GM21529 (cell line): ENCODE measurements at regions not wholly inside any gene's neighbourhood (a gene's known extent, or its start where the extent isn't known, plus 50 kb on each side); places are given as distances from the start of the nearest gene placed in this dataset.
"Not testable (repeated sequence)": the region's sequence is repeated elsewhere in the genome, so short reads cannot be mapped to it uniquely, and the experiment has no call there.

Experiments used
- ATAC-seq: cut with Tn5 transposase; IDR thresholded peaks from one replicate; pipeline ENCODE4 v1.9.1; 2021; ENCODE audit not compliant: unreplicated experiment

DNA sequence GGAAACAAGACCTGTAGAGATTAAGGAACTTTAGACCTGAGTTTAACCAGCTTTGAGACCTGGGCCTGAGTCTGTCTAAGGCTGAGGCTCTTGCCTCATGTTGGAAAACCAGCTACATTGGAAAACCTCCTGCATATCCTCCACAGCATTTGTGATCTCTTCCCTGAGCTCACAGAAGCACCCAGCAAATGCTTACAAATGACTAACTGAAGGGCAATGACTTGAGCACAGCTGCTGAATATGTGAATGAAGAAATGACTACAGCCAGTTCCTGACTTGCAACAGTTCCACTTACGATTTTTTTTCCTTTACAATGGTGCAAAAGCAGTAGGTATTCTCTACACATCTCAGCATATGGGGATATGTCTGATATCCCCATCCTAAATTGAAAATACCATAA is 112.4 kb upstream of the RREB1 start:
- no peak for ATAC-seq

DNA sequence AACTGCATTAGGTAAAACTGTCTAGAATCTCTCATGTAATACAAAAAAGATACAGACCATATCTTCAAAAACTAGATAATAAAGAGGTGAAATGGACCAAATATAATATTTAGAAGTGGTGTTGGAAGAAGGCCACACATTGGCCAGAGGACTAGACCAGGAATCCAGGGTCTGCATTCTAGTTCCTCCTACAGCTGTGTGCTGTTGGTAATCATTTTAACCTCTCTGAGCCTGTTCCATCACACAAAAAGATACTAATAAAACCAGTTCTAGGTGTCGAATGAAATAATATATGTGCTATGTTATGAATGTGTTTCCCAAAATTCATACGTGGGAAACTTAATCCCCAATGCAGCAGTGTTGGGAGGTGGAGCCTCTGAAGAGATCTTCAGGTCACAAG is 111.6 kb upstream of the RREB1 start:
- no peak for ATAC-seq

DNA sequence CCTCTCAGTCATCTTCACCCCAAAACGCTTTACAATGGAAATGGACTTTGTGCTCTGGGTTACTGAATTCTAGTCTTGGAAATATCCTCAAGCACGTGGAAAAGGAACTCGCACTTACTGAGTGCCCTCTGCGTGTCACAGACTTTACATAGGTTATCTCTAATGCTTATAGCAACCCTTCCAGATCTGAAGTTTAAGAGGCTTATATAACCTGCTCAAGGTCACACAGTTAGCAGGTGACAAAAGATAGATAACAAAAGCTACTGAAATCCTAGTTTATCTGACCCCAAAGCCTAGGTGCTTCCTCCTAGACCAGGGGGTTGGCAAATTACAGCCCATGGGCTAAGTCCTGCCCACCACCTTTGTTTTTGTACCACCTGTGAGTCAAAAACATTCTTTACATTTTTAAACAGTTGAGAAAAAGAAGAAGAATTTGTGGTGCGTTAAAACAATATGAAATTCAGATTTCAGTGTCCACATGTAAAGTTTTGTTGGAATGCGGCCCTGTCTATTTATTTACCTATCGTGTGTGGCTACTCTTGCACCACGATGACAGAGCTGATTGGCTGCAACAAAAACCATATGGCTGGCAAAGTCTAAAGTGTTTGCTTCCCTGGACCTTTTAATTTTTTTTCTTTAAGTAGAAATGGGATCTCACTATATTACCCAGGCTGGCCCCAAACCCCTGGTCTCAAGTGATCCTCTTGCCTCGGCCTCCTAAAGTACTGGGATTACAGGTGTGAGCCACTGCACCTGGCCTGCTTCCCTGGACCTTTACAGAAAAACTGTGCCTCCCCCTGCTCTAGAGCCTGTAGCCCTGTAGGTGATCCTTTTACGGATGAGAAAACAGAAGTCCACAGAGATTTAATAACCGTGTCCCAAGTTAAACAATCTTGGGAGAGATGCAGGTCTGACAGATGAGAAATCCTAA is 110.2 kb upstream of the RREB1 start:
- no peak for ATAC-seq

DNA sequence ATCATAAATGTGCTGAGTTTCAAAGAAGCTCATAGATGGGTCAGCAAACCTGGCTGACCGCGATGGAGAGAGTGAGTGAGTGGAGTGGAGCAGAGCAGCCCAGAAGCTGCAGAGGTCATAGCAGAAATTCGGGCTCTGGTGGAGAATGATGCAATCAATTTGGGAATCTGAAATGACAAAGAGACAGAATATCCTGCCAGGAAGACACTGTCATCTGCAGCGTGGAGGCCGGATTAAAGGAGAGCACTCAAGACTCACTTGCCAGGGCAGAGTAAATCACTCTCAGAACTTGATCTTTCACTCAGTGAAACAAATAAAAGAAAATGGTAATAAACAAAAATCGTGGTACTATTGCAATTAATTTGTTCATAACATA is 109.6 kb upstream of the RREB1 start:
- ATAC-seq, result no peak

DNA sequence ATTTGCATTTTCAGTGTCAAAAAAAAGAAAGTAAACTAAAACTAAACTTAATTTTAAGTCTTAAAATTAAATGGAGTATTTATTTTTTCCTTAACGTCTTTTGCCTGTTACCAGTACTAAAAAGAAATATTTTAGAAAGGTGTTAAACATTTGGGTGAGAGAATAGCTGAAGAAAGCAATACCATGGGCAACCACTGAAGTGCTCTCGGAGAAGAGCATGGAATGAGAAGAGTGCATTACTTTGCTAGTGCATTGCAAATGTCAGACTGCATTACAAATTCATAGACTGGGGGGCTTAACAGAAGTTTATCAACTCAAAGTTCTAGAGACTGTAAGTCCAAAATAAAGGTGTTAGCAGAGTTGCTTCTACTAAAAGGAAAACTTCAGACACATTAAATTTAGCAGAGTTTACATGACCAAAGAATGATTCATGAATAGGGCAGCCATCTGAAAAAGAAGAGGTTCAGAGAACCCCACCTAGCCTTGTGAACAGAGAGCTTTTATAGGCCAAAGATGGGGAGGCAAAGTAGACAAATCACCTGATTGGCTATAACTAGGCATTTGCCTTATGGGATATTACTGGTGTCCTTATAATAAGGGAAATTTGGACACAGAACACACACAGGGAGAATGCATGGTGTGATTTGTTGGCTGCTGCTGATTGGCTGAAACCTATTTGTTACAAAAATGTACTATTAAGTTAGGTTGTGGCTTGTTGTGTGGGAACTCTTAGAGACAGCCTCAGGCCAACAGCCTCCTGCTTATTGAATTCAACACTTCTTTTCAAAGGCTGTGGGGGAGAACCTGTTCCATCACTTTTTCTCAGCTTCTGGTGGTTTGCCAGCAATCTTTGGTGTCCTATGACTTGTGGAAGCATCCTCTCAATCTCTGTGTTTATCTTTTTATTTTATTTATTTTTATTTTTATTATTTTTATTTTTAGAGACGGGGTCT is 106.7 kb upstream of the RREB1 start:
- no peak for ATAC-seq

DNA sequence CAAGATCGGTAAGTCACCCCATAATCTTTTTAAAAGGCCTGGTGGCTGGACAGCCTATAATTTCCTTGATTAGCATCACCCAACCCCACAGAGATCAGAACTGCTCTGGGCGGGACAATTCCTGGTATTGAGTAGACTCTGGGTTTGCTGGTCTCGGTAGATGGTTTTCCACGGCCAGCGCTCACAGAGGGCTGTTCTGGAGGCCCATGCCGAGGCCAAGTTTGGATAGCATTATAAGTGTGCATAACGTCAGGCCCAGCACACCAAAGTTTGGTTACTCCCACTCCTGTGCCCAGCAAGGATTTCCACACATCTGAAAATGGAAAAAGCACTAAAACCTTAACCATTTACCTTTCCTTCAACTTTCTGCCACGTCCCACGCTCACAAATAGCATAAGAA is 104.7 kb upstream of the RREB1 start:
- no peak for ATAC-seq

DNA sequence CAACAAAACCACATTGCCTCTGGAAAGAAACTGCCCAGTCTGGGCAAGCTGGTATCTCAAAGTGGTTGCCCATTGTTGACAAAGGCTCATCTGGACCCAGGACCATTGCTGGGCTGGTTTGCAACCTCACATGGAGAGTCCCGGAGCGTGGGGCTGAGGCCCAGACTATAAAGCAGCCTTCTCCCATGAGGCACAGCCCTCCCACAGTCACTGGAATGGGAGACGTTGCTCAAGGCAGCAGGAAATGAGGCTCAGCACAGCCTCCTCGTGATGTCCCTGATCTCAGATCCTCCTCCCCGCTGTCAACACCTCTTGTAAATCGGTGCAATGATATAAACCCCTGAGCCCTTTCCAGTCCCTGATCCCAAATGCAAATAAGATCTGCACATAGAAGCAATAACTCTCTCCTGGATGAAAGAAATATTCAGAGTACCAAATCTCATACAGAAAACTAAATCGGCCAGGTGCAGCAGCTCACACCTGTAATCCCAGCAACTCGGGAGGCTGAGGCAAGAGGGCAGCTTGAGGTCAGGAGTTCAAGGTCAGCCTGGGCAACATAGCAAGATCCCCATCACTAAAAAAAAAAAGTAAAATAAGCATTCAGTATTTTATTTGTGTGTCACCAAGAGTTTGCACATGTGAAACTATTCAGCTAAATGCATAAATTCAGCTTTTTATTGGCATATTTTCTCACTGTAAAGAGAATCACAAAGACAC is 103.0 kb upstream of the RREB1 start:
- ATAC-seq, result no peak

DNA sequence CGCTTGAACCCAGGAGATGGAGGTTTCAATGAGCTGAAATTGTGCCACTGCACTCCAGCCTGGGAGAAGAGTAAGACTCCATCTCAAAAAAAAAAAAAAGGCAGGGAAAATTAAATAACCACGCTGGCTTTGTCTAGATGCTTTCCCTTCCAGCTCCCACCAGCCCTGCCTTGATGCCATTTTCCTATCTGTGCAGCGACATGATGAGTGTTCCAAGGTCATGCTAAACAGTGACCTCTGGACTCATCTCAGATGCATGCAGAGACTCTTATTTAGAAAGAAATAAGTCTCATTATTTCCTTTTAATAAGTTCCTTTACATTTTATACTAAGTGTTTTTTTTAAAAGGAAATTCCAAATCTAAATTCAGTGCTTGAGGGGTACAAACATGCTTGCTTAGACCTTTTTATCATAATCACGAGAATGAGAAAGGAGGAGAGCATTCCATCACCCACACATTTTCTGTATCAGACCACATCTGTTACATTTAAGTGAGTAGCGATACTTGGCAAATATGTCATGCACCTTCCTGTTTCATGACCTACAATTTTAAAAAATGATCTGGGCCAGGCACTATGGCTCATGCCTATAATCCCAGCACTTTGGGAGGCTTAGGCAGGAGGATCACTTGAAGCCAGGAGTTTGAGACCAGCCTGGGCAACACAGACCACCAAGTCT is 101.1 kb upstream of the RREB1 start:
- ATAC-seq, result no peak

DNA sequence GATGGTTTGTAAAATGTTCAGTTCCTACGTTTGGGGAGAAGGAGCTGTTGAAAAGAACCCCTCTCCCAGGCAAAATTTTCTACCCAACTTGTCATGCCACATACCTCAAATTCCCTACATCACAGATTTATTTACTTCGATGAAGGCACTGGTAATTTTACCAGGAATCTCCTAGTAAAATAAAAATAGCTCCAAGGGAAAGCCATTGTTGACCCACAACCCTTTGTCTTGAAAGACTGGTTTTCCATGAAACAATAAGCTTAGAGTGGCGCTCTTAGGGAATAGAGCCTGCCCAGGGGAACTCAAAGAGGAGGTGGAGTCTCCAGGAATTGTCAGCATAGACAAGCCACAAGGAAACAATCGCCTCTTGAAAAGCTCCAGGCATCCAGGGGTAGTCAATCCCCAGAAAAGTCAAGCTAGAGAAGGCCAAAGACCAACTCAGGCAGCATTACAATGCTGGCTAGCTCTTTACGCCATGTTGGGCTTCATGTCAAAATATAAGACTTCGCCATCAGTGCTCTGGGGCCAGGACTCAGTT is 99.2 kb upstream of the RREB1 start:
- no peak for ATAC-seq

DNA sequence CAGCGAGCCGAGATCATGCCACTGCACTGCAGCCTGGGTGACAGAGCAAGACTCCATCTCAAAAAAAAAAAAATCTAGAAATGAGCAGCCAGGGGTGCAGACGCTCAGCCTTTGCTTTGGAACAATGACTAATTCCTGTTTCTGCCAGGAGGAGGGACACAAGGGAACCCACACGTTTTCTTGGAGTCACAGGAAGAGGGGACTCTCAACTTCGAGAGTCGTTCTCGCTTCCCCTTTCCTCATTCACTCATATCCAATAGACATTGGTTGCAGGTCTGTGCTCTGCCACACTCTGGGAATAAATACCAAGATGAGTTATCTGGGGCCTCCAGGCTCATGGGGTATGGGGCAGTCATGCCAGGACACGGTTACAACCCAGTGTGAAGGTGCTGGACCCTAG is 91.5 kb upstream of the RREB1 start:
- no peak for ATAC-seq

DNA sequence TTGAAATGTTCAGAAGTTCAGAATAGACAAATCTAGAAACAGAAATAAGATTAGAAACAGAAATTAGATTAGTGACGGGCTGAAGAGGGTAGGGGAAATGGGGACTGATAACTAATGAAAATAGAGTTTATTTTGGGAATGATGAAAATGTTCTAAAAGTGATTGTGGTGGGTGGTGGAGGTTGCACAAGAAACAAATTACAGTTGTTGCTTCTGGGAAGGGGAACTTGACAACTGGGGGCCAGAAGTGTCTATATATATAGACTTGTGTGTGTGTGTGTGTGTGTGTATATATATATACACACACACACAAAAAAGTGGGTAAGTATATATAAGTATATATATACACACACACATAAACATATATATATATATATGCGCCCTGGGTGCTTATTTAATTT is 86.5 kb upstream of the RREB1 start:
- ATAC-seq, result no peak

DNA sequence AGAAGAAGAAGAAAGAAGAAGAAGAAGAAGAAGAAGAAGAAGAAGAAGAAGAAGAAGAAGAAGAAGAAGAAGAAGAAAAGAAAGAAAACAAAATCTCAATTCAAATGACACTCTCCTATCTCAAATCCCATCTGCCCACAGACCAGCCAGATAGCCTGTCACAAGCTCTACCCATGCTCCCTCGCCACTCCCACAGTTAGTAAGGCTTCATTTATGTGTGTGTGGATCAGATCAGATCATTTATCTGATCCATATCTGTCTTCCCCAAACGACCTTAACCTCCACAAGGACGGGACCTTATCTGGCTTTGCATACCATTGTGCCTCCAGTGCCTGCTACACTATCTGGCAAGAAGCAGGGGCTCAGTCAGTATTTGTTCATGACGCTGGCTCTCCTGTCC is 81.9 kb upstream of the RREB1 start:
- no peak for ATAC-seq

DNA sequence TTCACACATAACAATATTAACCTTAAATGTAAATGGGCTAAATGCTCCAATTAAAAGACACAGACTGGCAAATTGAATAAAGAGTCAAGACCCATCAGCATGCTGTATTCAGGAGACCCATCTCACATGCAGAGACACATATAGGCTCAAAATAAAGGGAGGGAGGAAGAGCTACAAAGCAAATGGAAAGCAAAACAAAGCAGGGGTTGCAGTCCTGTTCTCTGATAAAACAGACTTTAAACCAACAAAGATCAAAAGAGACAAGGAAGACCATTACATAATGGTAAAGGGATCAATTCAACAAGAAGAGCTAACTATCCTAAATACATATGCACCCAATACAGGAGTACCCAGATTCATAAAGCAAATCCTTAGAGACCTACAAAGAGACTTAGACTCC is 78.8 kb upstream of the RREB1 start:
- not testable (repeated sequence) for ATAC-seq

DNA sequence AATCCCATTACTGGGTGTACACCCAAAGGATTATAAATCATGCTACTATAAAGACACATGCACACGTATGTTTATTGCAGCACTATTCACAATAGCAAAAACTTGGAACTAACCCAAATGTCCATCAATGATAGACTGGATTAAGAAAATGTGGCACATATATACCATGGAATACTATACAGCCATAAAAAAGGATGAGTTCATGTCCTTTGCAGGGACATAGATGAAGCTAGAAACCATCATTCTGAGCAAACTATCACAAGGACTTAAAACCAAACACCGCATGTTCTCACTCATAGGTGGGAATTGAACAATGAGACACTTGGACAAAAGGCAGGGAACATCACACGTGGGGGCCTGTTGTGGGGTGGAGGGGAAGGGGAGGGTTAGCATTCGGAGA is 76.8 kb upstream of the RREB1 start:
- not testable (repeated sequence) for ATAC-seq

DNA sequence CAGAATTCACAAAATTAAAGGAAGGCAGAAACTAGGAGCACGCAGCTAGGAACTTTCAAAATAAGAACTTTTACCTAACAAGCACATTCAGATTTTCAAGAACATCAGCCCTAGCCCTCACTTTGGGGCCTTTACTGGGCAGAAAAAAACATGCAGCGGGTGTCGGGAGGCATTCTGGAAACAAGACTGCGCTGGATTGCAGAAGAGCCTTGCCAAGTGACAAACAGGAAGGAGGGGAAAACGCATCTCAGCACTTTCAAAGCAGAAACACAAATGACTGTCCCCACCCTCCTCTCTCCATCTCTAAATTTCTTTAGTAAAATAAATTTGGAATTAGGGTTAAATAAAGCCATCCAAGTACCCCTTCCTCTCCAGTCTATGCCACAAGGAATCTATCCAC is 74.6 kb upstream of the RREB1 start:
- no peak for ATAC-seq

DNA sequence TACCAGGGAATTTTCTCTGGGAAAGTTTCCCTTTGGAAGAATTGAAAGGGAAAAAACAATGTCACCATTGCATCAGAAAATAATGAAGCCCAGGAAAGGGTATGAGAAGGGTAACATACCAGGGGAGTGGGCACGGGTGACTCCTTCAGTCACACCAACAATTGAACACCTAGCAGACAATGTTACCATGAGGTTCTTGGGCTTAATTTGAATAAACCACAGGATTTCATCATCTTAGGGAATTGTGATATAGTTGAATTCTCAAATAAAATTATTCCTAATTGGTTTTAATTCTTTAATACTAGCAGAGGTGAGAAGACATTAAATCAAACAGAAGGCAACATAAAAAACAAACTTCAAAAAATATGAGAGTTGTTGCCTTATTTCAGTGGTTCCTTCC is 73.7 kb upstream of the RREB1 start:
- no peak for ATAC-seq

DNA sequence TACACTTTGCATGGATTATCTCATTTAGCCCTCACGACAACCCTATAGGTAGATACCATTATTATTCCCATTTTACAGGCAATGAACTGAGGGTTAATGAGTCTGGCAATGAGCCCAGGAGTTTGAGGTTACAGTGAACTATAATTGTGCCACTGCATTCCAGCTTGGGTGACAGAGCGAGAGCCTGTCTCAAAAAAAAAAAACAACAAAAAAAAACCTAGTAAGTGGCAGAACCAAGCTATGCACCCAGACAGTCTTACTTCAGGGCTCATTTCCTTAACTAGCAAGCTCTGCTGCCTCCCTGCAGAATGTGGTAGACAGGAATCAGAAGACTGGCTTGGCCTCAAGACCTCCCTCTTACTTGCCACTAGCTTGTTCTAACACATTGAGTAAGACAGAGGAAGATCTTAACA is 71.9 kb upstream of the RREB1 start:
- ATAC-seq, result no peak

DNA sequence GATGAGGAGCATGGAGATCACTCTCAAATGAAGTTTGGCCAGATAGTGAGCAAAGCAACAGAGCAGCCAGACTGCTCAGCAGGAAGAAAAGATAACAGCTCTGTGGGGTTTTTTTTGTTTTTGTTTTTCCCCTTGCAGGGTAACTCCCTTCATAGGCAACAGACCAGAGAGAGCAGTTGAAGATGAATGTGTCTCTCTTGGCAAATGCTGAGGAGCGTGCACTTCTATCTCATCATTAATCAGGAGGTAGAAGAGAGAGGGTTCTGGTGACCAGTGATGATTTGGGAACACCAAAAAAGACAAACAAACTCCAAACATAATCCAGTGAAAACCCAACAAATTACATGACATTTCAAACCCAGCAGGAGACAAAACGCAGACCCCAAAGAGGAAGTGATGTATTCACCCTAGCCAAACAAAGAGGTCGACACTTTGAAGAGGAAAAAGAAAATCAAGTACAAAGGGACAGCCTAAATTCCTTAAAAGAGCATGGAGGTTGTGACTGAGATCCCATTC is 66.2 kb upstream of the RREB1 start:
- ATAC-seq, result no peak

DNA sequence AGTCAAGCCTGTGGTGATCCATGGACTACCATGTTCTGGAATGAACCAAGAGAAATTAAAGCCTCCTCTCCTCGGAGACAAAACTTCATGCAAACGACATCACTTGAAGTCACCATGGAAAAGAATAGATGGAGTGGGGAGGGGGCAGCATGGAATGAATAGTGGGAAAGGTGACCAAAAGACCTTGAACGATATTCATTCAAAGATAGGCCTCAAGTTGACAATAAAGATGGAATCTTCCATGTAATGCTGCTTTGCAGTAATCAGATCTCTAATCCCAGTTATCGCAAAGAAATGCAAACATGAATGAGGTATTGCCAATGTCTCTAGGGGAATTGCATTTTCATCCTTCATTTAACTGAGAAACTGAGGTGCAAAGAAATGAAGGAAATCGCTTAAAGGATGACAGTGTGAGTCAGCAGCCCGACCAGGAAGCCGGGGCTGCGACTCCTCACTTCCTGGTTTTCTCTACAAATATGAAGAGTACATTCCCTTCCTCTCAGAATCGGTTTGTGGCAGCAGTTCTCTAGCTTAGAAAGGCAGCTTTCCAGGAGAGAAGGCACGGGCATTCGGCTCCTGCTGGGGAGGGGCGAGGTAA is 65.6 kb upstream of the RREB1 start:
- ATAC-seq, result no peak
